ENCODE measurements at regions not wholly inside any gene's neighbourhood (a gene's known extent, or its start where the extent isn't known, plus 50 kb on each side); places are given as distances from the start of the nearest gene placed in this dataset.

DNA sequence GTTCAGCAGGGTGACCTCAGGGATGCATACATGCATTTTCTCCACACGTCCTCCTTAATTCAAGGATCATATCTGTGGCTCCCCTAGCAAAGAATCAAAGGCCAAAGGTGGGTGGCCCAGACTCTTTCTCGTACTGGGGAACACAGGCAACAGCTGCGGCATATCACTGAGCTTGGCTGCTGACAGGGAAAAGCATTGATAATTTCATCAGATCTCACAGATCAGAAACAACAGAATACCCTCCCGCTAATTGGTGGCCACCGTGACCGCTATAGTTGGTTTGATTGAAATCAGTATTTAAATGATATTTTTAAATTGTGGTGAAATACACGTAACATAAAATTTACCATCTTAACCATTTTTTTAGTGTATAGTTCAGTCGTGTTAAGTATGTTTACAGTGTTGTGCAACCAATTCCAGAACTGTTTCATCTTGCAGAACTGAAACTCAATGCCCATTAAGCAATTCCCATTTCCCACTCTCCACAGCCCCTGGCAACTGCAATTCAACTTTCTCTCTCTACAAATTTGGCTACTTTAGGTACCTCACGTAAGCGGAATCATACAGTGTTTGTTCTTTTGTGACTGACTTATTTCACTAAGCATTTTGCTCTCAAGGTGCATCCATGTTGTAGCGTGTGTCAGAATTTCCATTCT, 74.7 kb upstream of the TMEM170B start:
- H3K79me2 ChIP-seq (ENCODE audit: insufficient read depth, low read length): no peaks in the 10 kb centered on the region
- H3K4me1 ChIP-seq (ENCODE audit: insufficient read depth, low read length): no peaks in the 10 kb centered on the region
- H3K9me3 ChIP-seq (ENCODE audit: low read depth, low read length): no peaks in the 10 kb centered on the region
- no peak overlapping the region for H3K4me2 ChIP-seq (ENCODE audit: insufficient read depth, low read length)
- no peak overlapping the region for H3K27ac ChIP-seq (ENCODE audit: low read depth, low read length)
- no peaks in the 10 kb centered on the region for H3K27me3 ChIP-seq (ENCODE audit: insufficient read depth, low read length)
- no peak for DNase-seq (ENCODE audit: insufficient read length, low spot score, missing footprints)
- H3K36me3 ChIP-seq (ENCODE audit: insufficient read depth, low read length): no peaks in the 10 kb centered on the region
- H3K4me3 ChIP-seq (ENCODE audit: insufficient read depth, low read length): no peak overlapping the region
- TF ChIP-seq, protein P1, sequence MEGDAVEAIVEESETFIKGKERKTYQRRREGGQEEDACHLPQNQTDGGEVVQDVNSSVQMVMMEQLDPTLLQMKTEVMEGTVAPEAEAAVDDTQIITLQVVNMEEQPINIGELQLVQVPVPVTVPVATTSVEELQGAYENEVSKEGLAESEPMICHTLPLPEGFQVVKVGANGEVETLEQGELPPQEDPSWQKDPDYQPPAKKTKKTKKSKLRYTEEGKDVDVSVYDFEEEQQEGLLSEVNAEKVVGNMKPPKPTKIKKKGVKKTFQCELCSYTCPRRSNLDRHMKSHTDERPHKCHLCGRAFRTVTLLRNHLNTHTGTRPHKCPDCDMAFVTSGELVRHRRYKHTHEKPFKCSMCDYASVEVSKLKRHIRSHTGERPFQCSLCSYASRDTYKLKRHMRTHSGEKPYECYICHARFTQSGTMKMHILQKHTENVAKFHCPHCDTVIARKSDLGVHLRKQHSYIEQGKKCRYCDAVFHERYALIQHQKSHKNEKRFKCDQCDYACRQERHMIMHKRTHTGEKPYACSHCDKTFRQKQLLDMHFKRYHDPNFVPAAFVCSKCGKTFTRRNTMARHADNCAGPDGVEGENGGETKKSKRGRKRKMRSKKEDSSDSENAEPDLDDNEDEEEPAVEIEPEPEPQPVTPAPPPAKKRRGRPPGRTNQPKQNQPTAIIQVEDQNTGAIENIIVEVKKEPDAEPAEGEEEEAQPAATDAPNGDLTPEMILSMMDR (IDR thresholded peaks at IDR 0.05; ENCODE audit: extremely low read depth, low read depth, low read length): no peak
- H2AFZ ChIP-seq (ENCODE audit: low read length): no peak overlapping the region
- H4K20me1 ChIP-seq (ENCODE audit: insufficient read depth, low read length): no peaks in the 10 kb centered on the region

DNA sequence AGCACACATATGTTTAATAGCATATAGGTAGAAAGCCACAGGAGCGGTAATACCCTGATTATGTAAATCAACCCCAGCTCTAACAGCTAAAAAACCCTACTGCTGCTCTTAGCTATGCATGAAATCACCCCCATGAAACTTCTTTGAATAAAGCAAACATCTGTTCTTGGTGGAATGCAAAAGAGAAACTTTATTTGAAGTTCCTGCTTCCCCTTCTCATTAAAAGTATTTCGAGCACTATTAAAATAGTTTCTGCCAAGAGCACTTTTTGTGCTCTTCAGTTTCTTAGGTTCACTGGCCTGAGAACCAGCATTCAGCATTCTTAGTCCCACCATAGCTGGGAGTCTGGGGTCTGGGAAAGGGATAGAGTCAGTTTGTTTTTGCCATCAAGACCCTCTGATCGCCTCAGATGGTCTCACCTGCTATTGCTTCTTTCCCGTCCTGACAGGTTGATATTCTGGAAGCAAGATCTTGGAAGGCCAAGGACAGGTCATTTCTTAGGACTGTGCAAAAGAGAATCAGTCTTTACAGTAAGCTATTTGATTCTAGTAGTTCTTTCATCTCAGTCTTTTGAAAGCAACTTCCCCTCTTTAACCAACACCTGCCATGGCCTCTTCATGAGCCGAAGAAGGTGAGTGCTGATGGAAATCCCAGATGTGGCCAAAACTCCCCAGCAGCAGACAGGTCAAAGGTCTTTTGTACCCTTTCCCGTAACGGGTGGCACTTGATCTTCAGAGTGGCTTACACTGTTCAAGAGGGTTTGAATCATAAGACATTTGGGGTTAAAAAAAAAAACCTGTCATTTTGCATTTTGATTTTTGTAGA, 76.5 kb upstream of the TMEM170B start:
- TF ChIP-seq, protein P1 (IDR thresholded peaks at IDR 0.05; ENCODE audit: extremely low read depth, low read depth, low read length): no peak
- Histone ChIP-seq H3K9me3 (ENCODE audit: low read depth, low read length) (no peaks in the 10 kb centered on the region), H3K4me2 (ENCODE audit: insufficient read depth, low read length) (no peak overlapping the region), H3K4me3 (ENCODE audit: insufficient read depth, low read length) (no peak overlapping the region), H3K27me3 (ENCODE audit: insufficient read depth, low read length) (no peaks in the 10 kb centered on the region), H3K79me2 (ENCODE audit: insufficient read depth, low read length) (no peaks in the 10 kb centered on the region), H3K4me1 (ENCODE audit: insufficient read depth, low read length) (no peaks in the 10 kb centered on the region), H3K27ac (ENCODE audit: low read depth, low read length) (no peak overlapping the region), H4K20me1 (ENCODE audit: insufficient read depth, low read length) (no peaks in the 10 kb centered on the region), H2AFZ (ENCODE audit: low read length) (no peak overlapping the region), H3K36me3 (ENCODE audit: insufficient read depth, low read length) (no peaks in the 10 kb centered on the region)
- no peak for DNase-seq (ENCODE audit: insufficient read length, low spot score, missing footprints)

DNA sequence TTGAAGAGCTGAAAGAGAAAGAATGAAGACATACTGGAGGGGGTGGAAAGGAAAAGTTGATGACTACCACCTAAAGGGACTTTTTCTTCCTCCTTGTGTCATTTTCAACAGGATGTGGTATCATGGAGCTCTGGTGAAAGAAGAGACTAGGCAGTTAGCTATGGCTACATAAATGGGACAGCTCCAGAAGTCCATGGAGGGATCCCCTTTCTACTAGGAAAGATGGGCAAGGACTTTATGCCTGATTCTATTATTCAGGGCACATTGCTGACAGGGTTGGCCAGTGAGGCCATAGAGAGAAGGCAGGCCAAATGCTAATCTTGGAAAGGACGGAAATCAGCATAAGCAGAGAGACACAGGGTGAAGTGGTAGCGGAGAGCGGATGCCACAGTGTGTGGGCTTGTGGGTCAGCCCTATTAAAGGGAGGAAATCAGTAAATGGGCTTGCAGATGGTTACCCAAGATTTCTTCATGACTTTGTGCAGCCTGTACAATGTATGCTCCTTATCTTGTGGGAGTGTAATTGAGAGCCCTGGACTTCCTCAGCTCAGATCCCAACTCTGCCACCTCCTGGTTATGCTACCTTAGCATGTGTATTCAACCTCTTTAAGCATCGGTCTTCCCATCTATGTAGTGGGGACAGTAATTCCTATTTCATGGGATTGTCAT, 77.4 kb upstream of the TMEM170B start:
- H3K27ac ChIP-seq (ENCODE audit: low read depth, low read length): no peak overlapping the region
- no peaks in the 10 kb centered on the region for H3K36me3 ChIP-seq (ENCODE audit: insufficient read depth, low read length)
- no peaks in the 10 kb centered on the region for H3K27me3 ChIP-seq (ENCODE audit: insufficient read depth, low read length)
- no peak for DNase-seq (ENCODE audit: insufficient read length, low spot score, missing footprints)
- peak overlapping the region; percentile 57 for H2AFZ ChIP-seq (ENCODE audit: low read length)
- no peaks in the 10 kb centered on the region for H3K4me1 ChIP-seq (ENCODE audit: insufficient read depth, low read length)
- no peak overlapping the region for H3K4me3 ChIP-seq (ENCODE audit: insufficient read depth, low read length)
- H3K4me2 ChIP-seq (ENCODE audit: insufficient read depth, low read length): no peak overlapping the region
- no peaks in the 10 kb centered on the region for H3K9me3 ChIP-seq (ENCODE audit: low read depth, low read length)
- no peaks in the 10 kb centered on the region for H4K20me1 ChIP-seq (ENCODE audit: insufficient read depth, low read length)
- no peaks in the 10 kb centered on the region for H3K79me2 ChIP-seq (ENCODE audit: insufficient read depth, low read length)
- TF ChIP-seq, protein P1 (IDR thresholded peaks at IDR 0.05; ENCODE audit: extremely low read depth, low read depth, low read length): no peak
